SH-SY5Y (cell line): ENCODE measurements at regions not wholly inside any gene's neighbourhood (a gene's known extent, or its start where the extent isn't known, plus 50 kb on each side); places are given as distances from the start of the nearest gene placed in this dataset.

ENCODE experiments used
- GATA2 ChIP-seq: IDR thresholded peaks from 2 replicates; pipeline ENCODE4 v1.6.1; 2011; ENCODE audit warnings: mild to moderate bottlenecking, low read depth, low read length
- GATA3 ChIP-seq: IDR thresholded peaks from 2 replicates; pipeline ENCODE4 v1.6.1; 2011; ENCODE audit warnings: low read depth, mild to moderate bottlenecking, low read length, moderate library complexity

DNA sequence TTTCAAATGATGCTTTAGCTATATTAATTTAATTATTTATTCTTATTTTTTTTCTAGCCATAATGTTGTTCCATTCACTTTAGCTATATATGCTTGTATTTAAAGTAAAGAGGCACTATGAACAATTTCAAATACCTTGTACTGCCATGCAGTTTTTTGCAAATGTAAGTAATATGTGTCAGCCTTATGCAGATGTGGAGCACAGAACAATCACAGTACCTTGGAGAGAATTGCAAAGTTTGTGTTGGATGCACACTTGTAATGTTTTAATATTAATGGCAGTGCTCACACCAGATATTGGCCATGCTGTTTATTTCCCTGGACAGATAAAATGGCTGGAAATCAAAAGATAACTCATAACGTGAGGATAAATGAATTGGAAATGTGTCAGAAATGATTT is 663.5 kb upstream of the SEMA3D start:
- TF ChIP-seq GATA3 (no peak), GATA2 (no peak)

DNA sequence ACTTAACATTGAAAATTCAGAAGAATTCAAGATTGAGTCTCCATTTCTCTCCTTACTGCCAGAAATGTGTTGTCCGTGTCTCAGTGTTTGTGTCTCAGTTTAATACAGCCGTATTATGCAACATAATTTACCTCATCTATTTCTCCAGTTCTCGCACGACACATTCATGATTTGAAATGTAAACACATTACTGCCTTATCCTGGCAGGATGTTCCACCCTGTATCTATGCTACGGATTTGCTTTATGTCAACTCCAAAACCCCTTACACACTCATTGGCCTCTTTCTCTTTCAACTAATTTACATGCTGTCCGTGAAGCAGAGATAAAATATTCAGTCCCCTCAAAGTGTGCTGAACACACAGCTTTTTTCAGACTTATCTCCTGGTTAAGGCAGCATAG is 653.7 kb upstream of the SEMA3D start:
- TF ChIP-seq GATA3: no peak

DNA sequence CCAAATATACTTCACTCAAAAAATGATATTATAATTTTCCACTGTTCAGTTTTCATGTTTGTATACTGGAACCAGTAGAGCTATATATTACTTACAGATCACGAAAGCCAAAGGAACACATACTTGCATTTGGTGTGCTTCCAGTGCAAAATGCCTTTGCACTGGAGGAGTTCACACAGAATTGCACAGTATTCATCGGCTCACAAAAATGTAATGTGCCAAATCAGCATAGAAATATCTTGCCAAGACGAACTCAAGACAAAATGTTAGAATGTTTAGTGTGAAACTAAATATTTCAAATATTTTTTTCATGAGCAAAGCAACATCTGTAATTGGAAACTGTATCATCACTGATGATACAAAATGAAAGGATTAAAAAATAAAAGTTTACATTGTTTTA is 646.2 kb upstream of the SEMA3D start:
- TF ChIP-seq GATA3 (no peak), GATA2 (no peak)

DNA sequence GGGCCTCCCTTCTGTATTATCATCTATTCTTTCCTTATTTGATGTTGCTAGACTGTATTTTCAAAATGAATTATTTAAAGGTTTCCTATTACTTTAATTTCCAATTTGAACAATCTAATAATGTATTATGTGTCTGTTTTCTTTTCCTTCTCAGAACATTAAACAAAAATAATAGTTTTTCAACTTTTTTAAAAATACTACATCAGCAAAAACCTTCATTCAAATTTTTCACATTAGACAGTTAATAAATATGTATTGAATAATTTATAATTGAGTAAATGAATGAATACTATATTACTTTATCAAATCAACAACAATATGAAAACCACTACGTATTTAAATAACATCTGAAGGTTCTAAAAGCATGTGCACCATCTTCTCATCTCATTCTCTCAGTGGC is 644.1 kb upstream of the SEMA3D start:
- TF ChIP-seq GATA3 (no peak), GATA2 (no peak)

DNA sequence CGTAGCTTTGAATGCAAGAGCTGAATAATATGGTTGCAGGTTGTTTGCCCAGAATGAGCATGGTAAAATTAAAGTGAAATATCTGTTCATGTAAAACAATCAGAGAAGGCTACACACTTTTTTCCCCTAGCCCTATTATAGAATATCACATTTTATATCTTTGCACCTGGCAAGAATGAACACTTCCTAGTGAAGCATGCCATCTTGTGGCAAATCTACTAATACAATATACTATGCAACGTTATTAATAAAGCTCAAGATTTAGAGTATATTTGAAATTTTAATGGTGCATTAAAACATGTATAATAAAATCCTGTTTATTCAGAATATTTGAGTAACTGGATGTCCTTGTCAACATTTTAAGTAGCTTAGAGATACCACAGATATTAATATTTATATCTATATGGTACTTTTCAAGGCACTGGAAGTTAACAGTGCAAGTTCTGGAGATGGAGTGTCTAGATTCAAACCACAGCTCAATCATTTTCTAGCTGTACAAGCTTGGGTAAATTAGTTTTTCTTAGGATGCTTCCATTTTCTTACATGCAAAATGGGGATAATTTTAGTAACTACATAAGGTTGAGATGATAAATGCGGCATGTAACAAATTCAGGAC is 643.1 kb upstream of the SEMA3D start:
- TF ChIP-seq GATA3 (no peak), GATA2 (no peak)

DNA sequence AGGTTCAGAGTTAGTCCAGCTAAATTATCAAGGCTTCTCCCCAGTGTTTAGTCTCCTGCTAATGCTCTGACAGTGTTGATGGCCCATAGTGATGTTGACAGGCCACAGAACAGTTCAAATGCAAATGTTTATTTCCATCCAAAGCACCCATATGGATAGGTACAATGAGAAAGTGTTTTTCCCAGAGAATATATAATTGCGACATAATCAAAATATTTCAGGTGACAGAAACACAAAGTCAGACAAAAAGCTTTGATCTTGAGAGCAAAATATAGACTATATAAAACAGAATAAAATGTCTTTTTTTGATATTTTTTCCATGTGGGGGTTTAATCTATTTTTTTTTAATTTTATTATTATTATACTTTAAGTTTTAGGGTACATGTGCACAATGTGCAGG is 642.3 kb upstream of the SEMA3D start:
- TF ChIP-seq GATA3: no peak
- no peak for TF ChIP-seq GATA2

DNA sequence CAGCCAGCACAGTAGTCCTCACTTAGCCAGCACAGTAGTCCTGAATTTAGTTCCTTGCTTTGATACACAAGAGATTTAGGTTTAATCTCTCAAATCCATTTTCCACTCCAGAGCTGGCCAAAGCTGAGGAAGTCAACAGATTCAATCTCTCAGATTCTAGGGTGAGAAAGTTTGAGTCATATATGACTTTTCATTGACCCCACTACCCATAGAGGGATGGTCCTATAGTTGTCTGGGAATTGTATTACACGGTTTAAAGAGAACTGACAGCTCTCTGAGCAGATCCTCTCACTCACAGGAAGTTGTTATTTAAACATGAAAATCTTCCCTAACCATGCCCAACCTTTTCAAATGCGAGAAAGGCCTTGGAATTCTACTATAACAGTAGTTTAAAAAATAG is 641.8 kb upstream of the SEMA3D start:
- TF ChIP-seq GATA2 (no peak), GATA3 (no peak)

DNA sequence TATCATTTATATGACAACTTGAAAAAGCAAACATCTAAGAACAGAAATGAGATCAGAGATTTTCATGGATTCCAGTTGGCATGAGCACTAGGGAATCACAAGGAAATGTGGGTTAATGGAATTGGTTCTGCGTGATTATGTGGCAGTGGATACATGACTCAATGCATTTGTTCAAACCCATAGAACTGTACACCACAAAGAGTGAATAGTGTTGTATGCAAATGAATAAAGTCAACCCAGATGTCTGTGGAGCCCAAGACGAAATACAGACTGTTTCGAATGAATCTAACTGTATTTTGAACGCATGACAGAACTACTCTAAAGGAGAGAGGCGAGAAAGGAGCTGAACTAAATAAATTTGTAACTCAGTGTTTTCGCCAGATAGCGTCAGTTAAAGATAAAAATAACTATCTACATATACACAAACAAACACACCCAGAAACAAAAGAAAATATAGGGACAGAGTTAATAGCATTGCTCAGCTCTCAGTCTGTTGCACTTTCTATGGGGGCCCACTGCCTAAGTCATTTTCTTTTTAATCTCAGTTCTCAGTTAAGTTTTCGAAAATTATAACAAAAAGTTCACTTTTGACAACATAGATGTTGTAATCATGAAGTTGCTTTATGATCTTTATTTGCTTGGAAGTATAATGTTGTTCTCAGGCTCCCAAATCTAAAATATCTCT is 636.7 kb upstream of the SEMA3D start:
- TF ChIP-seq GATA3: no peak
- no peak for TF ChIP-seq GATA2

DNA sequence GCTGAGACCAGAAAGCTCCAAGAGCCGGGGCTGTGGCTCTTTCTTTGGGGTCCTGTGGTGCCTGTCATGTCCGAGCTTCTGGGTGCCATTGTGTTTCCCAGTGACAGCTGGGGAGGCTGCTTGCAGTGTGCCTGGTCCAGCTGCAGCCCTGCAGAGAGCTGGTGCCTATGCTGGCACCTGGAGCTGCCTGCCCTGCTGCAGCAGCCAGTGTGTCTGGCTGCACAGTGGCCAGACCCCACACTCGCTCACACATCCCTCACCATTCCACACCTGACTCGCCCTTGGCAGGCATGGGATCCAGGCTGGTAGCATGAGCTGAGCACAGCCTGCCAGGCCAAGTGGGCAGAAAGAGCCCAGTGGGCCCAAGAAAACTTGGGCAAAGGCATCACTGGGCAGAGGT is 635.1 kb upstream of the SEMA3D start:
- TF ChIP-seq GATA3 (no peak), GATA2 (no peak)

DNA sequence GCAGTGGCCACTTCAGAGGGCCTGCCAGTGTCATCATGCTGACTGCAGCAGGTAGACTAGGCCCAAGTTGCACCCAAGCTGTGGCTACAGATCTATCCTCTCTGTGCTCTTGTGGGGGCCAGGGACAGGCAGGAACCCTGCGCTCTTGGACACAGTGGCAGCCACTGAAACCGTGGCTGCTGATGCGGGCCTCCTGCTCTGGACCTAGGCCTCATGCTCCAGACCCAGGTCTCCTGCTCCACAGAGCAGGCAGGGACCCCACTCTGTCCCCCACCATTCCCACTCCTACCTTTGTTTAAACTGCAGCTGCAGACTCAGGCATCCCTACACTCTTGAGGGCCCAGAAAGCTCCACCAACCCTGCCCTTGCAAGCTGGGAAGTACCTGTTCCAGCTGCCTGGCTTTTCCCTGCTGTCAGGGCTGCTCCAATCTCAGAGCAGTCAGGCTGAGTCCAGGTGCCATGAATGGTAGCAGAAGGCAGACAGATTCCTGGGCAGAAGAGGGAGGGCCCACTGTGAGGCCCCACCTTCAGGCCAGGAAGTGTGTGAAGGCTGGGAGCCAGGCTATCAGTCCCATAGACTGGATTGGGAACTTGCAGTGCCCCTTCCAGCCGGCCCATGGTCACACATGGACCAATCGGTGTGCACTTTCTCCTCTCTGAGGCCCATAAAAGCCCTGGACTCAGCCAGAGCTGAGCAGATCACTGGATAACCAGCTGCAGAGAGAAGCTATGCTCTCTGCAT is 634.0 kb upstream of the SEMA3D start:
- TF ChIP-seq GATA3: no peak
- TF ChIP-seq GATA2: no peak

DNA sequence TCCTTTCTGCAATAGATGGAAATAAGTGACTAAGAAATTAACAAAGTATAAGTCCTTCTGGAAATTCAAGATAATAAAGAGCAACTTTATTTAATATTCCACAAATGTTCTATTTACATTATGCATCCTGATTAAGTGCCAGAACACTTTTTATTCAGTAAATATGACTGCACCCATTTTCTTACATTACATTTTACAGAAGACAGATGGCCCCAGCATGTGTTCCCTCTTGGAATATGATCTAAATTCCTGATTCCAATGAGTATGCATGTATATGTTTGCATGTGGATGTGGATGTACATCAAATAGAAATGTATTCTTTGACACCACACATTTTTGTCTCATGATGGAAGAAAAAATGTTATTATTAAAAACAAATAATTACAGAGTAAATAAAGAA is 628.7 kb upstream of the SEMA3D start:
- TF ChIP-seq GATA3: no peak
- no peak for TF ChIP-seq GATA2

DNA sequence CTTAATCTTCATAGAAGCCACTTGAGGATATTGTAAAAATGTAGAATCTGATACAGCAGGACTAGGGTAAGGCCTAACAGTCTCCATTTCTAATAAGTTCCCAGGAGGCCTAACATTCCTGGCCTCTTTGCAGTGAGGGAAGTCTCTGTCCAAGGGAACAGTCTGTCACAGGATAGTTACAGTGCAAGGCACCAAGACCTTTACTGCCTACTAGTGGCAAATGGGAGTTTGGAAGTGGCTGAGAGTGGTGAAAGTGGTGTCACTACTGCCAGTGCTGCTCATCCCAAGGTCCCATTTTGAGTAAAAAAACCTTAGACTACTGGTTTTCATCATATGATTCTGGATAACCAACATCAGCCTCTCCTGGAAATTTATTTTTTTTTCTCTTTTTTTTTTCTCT is 619.5 kb upstream of the SEMA3D start:
- no peak for TF ChIP-seq GATA2

DNA sequence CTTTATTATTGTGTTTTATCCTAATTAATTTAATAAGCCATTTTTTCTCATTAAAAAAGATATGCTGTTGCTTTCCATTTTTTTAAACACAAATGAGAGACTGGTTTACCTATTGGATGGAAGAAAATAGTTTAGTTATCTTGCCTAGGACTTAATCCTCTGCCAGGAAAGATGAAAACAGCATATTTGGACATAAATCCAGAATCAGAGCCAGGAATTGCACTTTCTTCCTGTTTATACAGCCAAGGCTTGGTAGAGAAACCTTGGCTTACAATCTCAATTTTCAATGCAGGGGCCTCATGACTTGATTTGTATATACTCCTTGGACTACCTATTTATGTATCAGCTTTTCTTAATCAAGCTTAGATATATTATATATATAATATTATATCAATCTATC is 618.8 kb upstream of the SEMA3D start:
- TF ChIP-seq GATA2 (no peak), GATA3 (no peak)

DNA sequence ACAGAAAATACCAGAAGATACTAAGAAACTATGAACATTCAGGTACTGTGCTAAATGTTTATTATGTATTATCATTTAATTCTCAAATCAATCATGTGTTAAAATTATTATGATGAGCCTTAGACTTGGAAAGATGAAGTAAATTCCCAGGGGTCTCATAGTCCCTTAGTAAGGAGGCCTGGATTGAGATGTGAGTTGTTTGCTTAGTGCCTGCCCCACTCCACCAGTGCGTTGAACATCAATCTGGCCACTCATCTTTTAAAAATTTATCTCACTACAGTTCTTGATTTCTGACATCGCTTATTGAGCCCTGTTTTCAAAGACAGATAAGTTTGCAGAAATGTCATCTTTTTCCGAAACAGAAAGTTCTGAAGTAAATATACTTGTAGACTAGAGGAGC is 618.4 kb upstream of the SEMA3D start:
- TF ChIP-seq GATA3 (no peak), GATA2 (no peak)

DNA sequence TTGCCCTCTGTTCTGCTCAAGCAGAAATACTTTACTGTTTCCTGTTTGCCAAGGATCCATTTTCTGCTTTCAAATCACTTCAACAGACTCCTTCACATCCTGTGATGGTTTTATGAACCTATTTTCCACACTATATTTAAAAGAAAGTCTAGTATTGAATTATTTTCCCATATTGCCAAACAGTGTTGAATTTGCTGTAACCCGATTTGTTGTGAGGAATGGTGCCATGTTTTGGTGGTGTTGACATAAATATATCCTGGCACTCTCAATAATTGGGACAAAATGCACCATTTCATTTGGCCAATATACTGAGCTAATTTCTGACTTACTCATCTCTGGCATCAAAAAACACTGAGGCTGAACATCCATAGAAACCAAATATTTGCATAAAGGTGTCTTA is 615.4 kb upstream of the SEMA3D start:
- no peak for TF ChIP-seq GATA2
- no peak for TF ChIP-seq GATA3

DNA sequence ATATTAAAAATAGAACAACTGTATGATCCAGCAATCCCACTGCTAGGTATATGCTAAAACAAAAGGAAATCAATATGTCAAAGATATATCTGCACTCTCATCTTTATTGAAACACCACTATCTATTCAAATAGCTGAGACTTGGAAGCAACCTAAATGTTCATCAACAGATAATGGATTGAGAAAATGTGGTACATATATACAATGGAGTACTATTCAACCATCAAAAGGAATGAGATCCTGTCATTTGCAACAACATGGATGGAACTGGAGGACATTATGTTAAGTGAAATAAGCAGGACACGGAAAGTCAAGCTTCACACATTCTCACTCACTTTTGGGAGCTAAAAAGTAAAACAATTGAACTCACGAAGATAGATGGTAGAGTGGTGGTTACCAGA is 610.1 kb upstream of the SEMA3D start:
- TF ChIP-seq GATA3 (no peak), GATA2 (no peak)

DNA sequence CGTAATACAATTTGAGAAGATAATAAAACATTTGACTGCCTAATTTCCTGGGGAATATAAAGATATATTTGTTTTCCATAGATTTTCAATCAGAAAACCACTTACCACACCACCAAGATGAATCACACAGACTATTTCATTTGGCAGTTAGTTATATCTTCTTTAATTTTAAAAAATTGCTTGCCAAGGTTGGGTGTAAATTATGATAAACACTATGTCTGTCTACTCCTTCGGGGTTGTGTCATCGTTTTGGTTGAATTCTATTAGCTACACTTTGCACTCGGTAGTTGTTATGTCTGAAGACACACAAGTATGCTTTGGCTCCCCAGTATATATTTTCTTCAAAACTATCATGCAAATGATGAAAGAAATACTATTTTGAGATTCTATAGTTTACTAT is 594.8 kb upstream of the SEMA3D start:
- TF ChIP-seq GATA2 (no peak), GATA3 (no peak)
